ENCODE measurements at regions not wholly inside any gene's neighbourhood (a gene's known extent, or its start where the extent isn't known, plus 50 kb on each side); places are given as distances from the start of the nearest gene placed in this dataset.

DNA sequence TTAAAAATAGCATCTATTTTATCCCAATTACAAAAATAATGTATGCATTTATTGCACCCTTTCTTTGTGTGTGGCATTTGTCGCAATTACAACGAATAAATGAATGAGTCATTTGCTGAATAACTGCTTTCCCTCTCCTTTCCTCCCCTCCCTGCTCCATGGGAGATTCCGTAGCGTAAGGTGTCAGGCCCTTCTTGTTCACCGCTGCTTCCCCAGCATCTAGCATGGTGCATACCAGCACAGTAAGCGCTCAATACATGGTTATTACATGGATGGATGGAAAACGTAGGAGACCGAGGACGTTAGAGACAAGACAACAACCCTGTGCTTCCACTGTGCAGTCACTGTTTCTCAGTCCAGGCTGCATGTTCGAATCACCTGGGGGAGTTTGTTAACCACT, 336.0 kb upstream of the EEF2KMT start:
- DNase-seq (ENCODE audit: low read depth), result no peak

- DNase-seq (ENCODE audit: low read depth), result no peak
Observed at GRCh38 chr16:5432166-5432565, 334.6 kb upstream of the EEF2KMT start.

GRCh38 chr16:5430598-5430997, 333.0 kb upstream of the EEF2KMT start:
- no peak for DNase-seq (ENCODE audit: low read depth)

DNA sequence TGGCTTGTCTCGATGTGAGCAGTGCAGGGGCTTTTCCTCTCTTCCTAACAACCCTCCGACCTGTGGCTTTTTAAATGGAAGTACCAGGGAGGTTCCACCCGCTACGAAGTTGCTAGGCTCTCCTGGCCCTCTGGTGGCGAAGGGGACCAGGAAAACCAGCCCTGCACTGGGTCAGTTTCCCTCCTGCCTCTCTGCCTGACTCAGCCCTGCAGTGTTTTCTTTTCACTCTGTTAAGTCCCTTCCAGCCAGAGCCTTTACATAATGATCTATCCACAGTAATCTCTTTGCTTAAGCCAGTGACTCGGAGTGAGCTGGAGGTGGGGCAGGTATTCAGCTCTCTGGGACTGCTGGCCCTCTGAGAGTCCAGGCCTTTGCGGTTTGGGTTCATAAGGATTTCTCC, 331.3 kb upstream of the EEF2KMT start:
- DNase-seq (ENCODE audit: low read depth), result no peak

- DNase-seq (ENCODE audit: low read depth), result no peak
Observed at GRCh38 chr16:5427571-5427970, 330.0 kb upstream of the EEF2KMT start.

DNA sequence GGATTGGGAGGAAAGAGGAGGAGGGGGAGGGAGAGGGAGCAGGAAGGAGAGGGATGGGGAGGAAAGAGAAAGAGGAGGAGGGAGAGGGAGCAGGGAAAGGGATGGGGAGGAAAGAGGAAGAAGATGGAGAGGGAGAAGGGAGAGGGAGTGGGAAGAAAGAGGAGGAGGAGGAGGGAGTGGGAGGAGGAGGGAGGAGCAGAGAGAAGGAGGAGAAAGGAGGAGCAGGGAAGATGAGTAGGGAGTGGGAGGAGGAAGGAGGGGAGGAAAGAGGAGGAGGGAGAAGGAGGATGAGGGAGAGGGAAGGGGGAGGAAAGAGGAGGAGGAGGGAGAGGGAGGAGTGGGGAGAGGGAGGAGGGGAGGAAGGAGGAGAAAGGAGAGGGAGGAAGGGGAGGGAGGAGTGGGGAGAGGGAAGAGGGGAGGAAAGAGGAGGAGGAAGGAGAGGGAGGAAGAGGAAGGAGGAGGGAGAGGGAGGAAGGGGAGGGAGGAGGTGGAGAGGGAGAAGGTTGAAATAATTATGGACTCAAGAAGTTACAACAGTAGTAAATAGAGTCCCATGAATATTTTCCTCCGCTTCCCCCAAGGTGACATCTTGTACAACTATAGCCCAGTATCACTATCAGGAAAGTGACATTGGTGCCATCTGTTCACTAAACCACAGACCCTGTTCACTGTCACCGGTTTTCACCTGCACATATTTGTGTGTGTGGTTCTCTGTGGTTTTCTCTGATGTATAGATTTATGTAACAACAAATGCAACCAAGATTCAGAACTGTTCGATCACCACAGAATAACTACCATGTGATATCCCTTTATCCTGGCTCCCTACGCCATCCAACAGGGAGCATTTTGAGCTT, 325.3 kb upstream of the EEF2KMT start:
- DNase-seq (ENCODE audit: low read depth), result no peak

DNA sequence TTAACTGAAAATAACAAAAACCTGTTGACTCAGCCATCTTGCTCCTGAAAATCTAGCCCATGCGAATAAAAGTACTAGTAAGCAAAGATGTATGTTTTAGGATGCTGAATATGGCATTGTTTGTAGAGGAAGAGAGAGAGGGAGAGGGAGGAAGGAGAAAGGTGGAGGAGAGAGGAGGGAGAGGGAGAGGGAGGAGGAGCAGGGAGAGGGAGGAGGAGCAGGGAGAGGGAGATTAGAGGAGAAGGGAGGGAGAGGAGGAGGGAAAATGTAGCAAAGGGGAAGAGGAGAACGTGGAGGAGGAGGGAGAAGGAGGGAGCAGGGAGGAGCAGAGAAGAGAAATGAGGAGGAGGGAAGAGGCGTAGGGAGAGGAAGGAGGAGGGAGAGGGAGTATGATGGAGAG, 324.5 kb upstream of the EEF2KMT start:
- DNase-seq (ENCODE audit: low read depth), result no peak

GRCh38 chr16:5416013-5416412, 318.4 kb upstream of the EEF2KMT start:
- no peak for DNase-seq (ENCODE audit: low read depth)

GRCh38 chr16:5415123-5415522, 317.5 kb upstream of the EEF2KMT start:
- no peak for DNase-seq (ENCODE audit: low read depth)

GRCh38 chr16:5412731-5413130, 315.1 kb upstream of the EEF2KMT start:
- no peak for DNase-seq (ENCODE audit: low read depth)

GRCh38 chr16:5398203-5398602, 300.6 kb upstream of the EEF2KMT start:
- DNase-seq (ENCODE audit: low read depth), result no peak

DNA sequence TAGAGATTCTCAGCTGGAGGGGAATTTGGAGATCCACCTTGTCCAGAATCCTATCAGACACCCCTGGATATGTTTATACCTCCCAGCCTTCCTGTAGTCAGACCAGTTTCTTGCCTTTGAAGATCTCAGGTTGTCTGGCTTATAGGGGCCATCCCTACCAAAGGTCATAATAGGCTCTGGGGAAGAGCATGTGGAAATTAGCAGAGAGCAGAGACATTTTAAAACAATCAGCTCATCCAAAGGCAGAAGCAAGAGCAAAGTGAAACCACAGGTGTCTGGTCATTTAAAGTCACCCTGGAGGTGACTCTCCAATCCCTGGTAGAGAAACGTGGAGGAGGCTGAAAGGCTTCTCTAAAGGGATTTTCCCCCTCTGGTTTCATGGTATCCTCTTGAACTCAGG, 299.3 kb upstream of the EEF2KMT start:
- no peak for DNase-seq (ENCODE audit: low read depth)

DNA sequence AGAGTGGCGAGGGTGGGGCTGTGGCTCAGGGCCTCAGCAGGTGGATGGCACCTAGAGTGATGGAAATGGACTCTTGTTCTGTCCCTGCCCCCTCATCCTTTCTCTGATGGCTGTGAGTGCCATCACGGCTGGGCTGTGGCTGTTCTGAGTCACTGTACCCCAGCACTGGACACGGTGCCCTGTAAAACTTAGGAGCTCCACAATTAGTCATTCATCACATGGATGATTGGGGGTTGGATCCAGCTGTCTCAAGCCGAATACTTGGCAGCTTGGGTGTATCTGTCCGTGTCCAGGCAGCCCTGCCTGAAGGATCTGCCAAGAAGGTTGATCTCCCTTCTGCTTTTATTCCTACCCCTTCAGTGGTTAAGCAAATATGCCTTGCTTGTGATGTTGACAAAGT, 295.5 kb upstream of the EEF2KMT start:
- DNase-seq (ENCODE audit: low read depth), result no peak

GRCh38 chr16:5386989-5387388, 289.4 kb upstream of the EEF2KMT start:
- DNase-seq (ENCODE audit: low read depth), result no peak

GRCh38 chr16:5385811-5386210, 288.2 kb upstream of the EEF2KMT start:
- no peak for DNase-seq (ENCODE audit: low read depth)

DNA sequence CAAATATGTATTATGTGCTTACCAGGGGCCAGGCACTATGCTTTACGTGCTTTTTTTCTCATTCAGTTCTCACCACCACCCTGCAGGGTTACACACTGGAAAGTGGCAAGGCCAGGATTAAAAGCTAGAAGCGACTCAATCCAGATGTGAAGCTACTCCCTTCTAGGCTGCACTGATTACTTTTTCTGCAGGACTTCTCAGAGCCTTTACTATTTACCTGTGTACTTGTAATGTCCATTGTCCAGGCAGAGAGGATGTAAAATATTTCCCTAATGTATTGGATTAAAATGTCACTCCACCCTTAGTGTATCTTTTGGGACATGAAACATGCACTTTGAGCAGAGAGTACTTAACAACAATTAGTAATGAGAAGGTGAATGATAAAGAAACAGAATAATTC, 287.5 kb upstream of the EEF2KMT start:
- no peak for DNase-seq (ENCODE audit: low read depth)

DNA sequence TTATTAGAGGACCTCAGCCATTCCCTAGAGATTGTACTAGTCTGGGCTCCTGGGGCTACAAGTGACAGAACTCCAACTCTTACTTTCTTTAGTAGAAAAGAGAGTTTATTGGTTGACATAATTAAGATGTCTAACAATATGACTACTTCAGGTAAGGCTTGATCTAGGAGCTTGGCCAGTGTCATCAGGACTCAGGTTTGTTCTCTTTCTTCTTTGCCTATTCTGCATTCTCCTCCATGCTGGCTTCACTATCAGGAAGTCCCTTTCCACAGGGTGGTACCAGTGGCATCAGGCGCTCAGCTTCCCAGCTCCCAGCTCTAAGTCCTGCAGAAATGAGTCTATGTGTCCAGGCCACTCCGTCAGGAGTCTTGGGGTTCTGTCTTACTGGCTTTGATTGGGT, 286.1 kb upstream of the EEF2KMT start:
- DNase-seq (ENCODE audit: low read depth), result no peak

DNA sequence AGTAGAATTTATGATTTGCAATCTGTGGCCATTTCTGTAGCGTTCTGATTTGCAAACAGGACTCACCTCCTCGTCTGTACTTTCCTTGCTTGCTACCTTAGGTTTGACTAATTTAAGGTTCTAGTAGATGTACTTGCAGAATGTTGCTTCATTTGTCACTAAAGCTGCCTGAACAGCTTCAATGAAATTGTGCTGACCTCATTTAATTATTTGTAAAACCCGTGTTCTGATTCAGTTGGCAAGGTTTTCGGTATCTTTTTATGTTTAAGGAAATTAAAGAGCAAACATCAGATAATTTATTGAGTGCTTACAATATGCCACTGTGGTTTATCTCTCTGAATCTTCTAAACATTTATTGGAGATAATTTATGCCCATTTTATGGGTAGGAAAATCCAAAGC, 284.9 kb upstream of the EEF2KMT start:
- DNase-seq (ENCODE audit: low read depth), result no peak

- no peak for DNase-seq (ENCODE audit: low read depth)
Observed at GRCh38 chr16:5381481-5381880, 283.9 kb upstream of the EEF2KMT start.

DNA sequence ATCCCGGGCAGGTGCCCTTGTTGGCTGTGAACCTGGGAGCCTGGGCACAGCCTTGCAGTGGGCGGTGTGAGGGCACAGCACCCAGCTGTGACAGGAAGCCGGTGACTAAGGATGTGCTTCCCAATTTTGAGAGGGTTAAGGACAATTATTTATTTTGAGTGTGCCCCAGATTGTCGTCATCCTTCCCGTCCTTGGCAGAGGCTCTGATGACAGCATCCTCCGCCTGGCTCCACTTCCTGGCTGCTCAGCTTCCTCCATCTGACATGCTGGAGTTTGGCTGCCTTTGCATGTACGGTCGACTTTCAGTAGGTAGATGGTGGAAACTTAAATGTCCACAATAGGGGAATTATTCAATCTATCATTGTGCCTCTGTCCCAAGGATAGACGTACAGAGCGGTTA, 282.4 kb upstream of the EEF2KMT start:
- DNase-seq (ENCODE audit: low read depth), result no peak

DNA sequence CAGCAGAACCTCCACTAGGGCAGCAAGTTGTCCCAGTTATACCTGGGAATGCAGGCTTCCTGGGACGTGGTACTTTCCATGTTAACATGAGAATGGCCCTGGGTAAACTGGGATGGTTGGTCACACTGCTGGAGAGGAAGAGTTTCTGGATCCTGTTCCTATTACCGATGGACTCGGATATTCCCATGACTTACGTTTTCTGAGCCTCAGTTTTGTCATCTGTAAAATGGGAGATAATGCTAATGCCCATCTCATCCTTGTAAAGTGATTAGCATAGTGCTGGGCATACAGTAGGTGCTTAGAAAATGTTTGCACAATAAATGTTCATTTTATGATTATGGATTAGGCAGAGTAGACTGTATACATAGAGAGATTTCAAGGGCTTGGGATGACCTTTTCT, 280.9 kb upstream of the EEF2KMT start:
- DNase-seq (ENCODE audit: low read depth), result no peak

DNA sequence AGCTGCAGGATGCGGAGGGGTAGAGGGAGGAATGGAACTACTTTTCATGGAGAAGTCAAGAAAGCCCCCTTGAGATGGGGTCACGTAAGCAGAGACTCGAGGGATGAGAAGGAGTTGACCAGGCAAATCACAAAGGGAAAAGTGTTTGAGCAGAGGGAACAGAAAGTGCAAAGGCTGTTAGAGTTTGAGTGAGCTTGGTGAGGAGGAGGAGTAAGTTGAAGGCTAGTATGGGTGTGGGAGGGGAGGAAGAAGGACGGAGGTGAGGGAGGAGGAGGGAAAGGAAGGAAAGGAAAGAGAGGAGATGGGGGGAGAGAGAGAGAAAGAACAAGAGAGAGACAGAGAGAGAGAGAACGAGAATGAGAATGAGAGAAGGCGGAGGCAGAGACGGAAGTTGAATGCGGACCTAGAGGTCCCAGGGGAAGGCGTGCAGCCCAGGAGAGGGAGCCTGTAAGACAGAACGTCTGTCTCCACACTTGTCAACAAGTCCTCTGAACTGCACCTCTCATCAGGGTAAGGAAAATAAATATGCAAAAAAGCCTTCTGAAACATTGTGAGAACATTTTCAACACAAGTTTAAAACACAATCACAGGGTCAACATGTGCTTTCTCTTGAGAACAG, 279.8 kb upstream of the EEF2KMT start:
- no peak for DNase-seq (ENCODE audit: low read depth)

DNA sequence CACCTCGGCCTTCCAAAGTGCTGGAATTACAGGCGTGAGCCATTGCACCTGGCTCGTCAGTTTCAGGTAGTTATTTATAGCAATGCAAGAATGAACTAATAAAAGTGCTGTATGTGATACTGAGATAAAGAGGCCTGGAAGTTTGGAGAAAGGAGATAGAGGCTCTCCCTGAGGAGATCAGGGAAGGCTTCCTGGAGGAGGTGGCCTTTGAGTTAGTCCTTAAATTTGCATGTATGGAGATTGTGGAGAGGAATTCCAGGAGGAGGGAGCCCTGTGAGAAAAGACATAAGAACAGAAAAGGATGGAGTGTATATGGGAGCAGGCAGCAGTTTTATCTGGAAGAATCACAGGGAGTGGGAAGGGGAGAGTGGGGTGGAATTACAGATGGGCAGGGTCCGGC, 276.6 kb upstream of the EEF2KMT start:
- no peak for DNase-seq (ENCODE audit: low read depth)

- DNase-seq (ENCODE audit: low read depth), result no peak
Observed at GRCh38 chr16:5367951-5368350, 270.4 kb upstream of the EEF2KMT start.

Measured in fibroblast of gingiva (primary cell).